ENCODE measurements at regions not wholly inside any gene's neighbourhood (a gene's known extent, or its start where the extent isn't known, plus 50 kb on each side); places are given as distances from the start of the nearest gene placed in this dataset.
"Not testable (repeated sequence)": the region's sequence is repeated elsewhere in the genome, so short reads cannot be mapped to it uniquely, and the experiment has no call there.

DNA sequence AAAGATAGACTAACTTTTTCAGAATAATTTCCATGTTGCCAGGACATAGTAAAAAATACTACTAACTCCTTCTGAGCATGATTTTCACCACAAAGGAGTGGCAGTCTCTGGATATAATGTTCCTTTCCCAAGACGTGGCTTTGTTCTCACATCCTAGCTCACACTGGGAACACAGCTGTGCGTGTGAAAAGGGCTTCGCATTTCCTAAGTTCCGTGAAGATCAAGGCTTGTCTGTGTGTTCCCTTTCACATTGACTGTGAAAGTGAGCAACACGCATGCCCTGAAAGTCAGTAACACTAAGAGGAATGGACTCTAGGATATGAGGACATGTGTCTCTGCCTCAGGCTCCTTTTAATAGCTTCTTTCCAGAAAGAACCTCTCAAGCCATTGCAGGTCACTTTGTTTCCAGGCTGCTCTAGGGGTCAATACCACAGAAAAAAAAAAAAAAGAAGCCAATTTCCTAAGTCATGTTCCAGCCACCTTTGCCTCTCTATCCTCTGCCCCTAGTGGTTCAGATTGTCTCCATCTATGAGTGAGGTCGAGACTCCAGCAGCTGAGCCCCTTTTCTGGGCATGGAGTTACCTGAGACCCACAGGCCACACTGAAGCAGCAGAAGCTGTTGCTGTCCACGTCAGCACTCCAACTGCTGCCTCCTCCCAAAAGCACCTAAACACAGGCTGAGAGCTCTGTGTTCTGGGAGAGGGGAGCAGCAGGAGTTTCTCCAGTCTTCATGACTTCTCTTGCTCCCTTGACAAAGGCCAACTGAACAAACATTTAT, 355.9 kb downstream of the RSL24D1 start:
- no peak for DNase-seq

DNA sequence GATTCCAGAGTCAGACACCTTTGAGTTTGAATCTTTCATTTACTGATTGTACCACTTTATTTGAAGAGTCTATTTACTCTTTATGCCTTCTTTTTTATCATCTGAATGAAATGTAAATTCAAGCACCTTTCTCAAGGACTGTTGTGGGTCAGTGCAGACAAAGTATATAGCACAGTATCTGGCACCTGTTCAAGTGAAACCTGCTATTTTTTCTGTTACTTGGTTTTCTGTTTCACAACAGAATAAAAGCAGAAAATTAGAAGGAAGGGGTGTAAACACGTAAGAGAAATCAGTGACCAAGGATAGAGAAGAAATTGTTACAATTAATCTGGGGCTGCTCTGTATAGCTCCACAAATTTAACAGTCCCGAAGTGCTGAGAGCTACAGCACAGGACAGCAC, 357.4 kb downstream of the RSL24D1 start:
- DNase-seq, result no peak

DNA sequence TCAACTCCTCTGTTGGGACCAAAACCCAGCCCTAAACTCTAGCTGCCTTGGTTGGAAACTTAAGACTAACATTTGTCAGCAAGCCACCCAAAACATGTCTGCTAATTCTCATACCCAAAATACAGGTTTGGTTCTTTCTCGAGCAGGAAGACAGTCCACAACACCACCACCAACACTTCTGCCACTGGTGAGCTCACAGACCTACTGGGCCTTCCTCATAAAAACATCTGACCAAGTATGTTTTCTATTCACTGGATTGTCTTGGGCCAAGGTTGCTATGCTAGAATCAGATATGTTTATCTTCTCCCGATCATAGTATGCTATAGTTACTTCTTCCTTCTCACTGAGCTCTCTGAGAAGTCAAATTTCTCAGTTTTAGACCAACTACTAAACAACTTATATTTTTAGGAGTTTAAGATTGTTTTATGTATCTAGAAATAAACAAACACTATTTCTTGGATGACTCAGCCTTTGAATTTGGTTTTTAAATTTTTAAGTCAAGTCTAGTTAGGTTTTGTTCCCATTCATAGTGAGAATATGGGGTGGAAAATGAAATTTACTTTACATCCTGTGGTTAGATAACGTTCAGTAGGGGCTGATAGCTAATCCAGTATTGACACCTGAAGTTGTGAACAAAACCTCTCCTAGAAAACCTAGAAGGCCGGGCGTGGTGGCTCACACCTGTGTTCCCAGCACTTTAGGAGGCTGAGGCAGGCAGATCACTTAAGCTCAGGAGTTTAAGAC, 360.5 kb downstream of the RSL24D1 start:
- no peak for DNase-seq

DNA sequence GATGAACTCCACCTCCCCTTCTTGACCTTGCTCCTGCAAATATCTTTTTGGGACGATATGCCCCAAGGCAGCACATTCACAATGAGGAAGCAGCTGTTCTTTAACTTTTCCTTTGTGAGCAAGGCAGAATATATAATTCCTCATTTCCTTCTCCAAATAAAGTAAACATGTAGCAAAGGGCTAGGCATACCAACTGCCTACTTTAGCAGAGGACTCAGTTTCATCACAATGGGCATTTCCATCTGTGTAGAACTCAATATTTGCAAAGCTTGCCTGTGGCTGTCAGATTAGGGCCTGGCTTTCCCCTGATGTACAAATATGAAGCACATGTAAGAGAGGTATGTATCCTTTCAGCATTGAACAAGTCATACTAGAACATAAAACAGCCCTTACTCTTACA, 366.9 kb downstream of the RSL24D1 start:
- DNase-seq, result no peak

DNA sequence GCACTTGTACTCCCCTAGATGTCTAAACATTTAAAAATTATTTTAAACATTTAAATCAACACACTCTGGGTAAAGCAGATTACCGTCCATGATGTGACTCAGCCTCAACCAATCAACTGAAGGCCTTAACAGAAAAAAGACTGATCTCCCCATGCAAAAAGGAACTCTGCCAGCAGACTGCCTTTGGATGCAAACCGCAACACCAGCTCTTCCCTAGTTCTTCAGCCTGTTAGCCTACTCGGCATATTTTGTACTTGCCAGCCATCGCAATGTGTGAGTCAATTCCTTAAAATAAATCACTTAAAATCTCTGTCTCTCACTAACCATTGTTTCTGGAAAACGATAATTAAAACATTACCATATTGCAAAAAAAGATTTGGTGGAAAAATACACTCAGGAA, 375.9 kb downstream of the RSL24D1 start:
- DNase-seq, result no peak

DNA sequence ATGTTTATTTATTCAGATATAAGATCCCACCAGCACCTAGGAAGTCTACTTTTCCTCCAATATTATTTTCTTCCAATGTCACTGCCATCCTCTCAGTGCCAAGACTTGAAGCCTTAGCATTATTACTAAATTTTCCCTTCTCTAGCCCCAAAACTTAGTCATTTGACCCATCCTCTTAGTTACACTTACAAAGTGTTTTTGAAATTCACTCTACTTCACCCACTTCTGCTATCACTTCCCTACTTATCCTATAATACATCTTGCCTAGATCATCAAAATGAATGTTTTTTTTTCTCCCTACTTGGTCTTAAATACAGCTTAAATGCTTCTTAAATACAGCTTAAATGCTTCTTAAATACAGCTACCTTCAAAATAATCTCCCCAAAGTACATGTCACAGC, 376.6 kb downstream of the RSL24D1 start:
- DNase-seq, result no peak

DNA sequence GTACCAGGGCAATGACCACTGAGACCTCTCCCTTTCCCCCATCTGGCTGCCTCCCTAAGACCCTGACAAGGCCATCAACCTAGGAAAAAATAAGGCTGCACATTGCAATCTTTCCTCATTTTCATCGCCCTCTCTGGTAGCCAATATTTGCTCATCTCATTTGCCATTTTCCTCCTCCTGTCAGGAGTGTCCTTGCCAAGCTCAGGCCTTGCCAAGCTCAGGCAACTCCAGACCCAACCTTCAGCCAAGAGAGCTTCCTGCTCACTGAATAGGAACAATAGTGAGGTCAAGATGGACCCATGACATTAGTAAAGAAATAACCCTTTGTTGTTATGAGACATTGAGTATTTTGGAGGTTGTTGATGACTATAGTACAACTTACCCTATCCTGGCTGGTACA, 380.3 kb downstream of the RSL24D1 start:
- DNase-seq, result no peak

DNA sequence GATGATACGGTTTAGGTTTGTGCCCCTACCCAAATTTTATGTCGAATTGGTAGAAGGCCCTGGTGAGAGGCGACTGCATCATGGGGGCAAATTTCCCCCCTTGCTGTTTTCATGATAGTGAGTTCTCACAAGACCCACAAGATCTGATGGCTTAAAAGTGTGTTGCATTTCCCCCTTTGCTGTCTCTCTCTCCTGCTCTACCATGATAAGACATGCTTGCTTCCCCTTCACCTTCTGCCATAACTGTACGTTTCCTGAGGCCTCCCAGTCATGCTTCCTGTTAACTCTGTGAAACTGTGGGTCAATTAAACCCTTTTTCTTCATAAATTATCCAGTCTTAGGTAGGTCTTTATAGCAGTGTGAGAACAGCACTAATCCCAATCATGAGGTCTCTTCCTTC, 381.2 kb downstream of the RSL24D1 start:
- DNase-seq, result no peak

DNA sequence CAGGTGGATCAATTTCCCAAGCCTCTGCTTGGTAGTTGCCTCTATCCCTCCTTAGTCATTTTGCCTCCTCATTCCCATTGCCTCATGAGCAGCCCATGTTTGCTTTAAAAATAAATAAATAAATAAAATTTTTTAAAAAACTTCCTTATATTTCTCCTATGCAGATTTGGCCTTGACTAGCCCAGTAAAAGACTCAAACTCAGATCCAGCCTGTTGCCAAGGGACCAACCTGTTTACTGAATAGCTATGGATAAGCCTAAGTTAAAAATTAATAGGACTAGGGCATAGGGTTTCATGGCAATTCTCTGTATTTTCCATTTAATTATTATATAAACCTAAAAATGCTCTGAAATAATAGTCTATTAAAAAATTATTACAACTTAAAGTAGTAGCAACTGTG, 384.4 kb downstream of the RSL24D1 start:
- DNase-seq, result no peak

DNA sequence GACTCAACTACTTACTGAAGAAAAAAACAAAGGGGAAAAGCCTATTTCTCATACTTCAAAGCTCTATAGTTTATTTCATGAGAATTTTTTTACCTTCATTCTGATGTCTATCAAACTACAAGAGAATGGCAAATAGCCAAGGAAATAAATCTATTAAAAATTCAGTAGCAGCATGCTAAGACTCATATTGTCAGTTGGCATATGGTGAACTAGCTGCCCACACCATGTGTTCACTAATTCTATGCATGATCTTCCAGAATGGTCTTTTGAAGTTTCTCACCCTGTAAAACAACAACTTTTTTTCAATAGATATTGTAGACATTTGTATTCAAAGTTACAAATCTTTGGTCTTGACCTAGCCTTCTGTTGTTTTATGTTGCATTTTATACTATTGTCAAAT, 386.2 kb downstream of the RSL24D1 start:
- no peak for DNase-seq

DNA sequence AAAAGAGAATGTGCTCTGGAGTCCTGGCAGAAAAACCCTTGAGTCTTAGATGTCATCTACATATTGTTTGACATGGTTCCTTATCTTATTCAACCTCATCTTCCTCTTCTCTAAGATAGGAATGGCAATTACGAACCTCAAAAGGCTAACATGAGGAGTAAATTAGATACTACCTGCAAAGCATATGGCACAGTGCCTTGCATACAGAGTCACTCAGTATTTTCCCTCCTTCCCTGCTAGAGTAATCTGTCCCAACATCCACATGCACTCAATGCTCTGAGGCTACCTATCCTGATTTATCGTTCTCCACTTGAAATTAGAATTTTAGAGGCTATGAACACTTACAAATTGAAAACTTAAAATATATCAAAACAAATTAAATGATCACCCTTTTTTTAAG, 386.7 kb downstream of the RSL24D1 start:
- DNase-seq, result no peak

DNA sequence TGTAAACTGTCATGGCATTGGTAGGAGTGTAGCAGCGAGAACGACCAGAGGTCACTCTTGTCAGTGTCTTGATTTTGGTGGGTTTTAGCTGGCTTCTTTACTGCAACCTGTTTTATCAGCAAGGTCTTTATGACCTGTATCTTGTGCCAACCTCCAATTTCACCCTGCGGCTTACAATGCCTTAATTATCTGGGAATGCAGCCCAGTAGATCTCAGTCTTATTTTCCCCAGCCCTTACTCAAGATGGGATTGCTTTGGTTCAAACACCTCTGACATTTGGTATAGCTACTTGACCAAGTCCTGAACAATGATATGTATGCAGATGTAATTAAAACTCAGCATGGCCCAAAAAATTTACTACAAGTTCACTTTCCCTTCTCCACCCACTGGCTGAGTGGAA, 388.4 kb downstream of the RSL24D1 start:
- DNase-seq, result no peak

DNA sequence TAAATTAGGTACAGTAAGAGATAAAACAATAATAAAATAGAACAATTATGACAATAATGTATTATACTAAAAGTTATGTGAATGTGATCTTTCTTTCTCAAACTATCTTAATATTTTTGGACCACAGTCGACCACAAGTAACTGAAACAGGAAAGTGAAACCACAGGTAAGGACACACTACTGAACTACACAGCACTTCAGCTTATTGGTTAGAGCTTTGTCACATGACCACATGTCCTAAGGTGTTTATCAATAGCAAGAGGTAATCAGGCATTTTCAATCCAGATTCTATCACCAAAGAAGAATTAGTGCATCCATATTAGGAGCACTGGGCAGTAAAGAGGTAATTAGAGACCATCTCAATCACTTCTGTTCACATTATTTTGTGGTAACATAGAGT, 392.8 kb downstream of the RSL24D1 start:
- no peak for DNase-seq

DNA sequence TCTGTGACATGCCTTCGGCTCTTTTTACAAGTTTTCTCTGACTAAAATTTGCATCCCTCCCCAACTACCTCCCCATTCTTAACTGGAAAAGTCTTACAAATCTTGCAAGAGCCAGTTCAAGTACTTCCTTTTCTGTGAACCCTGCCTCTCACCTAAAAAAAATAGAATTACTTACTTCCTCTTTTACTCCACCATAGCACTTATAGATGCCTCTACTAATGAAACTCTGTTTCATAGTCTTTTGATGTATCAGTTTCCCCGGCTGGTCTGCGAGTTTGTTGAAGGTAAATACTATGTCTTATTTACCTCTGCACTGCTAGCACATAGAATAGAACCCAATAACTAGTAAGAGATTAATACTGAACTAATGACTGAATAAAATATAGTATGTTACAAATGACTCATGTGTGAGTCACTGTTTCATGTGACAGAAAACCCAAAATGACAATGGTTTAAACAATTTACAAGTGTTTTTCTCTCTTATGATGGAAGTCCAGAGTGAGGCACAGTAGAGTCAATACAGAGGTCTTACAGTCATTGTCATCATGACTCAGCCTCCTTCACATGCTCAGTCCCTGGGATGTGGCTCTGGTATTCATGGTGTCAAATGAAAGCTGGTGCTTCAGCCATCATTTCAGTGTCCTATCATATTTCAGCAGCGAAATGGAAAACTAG, 393.5 kb downstream of the RSL24D1 start:
- DNase-seq, result no peak

DNA sequence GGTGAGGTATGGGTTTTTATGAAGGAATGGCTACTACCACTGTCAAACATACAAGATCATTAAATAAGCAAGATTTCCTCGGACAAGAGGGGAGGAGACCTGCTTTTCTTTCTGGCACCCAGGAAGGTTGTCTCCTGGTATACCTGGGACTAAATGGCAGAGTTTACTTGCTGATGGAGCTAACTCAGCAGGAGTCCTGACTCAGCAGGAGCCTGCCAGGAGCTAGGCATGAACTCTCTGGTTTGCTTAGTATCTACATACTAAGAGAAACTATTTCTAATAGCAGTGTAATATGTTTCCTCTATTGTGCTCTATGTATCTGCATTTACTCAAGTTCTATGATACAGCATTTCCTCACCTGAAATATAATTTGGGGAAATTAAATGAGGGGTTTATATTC, 404.2 kb downstream of the RSL24D1 start:
- no peak for DNase-seq

DNA sequence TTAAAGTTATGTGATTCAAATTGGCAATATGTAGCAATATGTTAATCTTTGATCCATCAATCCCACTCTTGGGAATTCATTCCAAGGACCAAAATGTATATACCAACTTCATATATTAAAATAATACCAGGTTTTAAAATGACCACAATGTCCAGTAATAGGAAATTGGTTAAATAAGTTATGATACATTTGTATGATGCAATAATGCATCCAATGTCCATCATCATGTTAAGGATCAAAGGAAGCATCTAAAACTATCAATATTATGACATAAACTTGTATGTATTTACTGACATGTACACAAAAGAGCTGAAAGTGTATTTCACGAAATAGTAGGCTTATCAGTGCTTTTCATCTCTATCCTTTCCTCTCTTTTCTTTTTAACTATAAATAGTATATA, 406.0 kb downstream of the RSL24D1 start:
- DNase-seq, result no peak

DNA sequence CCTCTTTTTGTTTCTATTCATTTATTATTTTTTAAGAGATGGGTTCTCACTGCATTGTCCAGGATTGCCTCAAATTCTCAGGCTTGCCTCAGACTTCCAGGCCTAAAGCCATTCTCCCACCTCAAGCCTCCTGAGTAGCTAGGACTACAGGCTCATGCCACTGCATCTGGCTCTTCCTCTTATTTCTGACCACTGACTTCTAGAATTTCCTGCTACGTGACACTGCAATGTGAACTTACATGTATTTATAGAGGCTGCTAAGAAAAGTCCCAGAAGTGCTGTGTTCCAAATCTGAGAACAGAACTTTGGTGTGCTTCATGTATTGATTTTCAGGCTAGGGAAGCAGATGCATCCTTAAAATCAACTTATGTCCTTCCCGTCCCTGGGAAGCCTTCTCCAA, 407.4 kb downstream of the RSL24D1 start:
- DNase-seq, result no peak

DNA sequence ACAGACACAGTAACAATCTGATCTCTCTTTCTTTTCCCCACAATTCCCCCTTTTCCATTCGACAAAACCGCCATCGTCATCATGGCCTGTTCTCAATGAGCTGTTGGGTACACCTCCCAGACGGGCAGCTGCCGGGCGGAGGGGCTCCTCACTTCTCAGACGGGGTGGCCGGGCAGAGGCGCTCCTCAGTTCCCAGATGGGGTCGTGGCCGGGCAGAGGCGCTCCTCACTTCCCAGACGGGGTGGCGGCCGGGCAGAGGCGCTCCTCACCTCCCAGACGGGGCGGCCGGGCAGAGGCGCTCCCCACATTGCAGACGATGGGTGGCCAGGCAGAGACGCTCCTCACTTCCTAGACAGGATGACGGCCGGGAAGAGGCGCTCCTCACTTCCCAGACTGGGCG, 415.5 kb downstream of the RSL24D1 start:
- DNase-seq, result not testable (repeated sequence)

DNA sequence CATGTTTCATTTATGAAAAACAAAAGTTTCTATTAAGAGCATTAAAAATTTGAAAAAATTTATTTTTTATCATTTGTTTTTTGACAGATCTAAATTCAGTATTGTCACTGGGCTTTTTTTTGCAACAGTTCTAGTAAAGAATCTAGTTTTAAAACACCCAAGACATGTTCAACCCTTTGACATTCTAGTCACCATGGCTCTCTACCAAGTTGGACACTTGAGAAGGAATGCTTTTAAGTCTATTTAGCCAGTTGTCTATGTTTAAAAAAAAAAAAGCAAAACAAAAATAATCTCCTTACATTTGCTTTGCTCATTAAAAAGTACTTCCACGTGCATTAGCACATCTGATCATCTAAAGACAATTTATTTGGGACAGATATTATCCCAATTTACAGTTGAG, 417.5 kb downstream of the RSL24D1 start:
- no peak for DNase-seq

DNA sequence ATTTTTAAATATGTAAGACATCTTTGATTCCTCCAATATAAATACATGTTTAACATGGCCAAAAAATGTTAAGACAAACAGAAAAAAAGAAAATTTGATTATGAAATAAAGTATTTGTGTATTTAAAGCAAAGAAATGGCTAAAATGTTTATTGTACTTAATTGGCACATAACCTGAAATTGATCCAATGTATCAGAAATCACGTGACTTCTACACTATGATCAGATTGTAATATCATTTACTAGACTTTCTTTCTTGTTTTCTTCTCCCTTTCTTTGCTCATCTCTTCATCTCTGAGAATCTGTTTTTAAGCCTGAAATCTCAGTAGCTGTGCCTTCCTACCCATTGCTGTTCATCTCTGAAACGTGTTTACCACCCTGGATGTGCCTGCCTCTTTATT, 420.3 kb downstream of the RSL24D1 start:
- no peak for DNase-seq

DNA sequence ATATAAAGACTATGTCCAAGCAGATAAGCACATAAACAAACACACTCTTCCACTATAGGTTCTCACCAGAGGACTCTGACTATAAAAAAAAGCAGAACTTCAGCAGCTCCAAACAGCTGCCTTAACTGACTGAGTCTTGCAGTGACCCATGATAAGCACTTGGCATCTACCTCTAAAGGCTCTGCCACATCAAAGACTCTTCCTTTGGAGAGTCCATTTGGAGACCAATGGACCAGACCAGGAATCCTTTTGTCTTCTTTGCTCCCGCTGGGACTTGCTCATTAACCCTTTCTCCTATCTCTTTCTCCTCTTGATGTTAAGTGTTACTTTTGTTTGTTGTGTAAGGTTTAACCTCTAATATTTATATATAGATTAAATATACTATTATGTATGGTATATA, 424.1 kb downstream of the RSL24D1 start:
- DNase-seq, result no peak

DNA sequence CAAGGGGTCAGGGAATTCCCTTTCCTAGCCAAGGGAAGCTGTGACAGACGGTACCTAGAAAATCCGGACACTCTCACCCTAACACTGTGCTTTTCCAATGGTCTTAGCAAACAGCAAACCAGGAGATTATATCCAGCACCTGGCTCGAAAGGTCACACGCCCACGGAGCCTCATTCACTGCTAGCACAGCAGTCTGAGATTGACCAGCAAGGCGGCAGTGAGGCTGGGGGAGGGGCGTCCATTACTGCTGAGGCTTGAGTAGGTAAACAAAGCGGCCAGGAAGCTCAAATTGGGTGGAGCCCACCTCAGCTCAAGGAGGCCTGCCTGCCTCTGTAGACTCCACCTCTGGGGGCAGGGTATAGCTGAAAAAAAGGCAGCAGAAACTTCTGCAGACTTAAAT, 447.3 kb downstream of the RSL24D1 start:
- not testable (repeated sequence) for DNase-seq

DNA sequence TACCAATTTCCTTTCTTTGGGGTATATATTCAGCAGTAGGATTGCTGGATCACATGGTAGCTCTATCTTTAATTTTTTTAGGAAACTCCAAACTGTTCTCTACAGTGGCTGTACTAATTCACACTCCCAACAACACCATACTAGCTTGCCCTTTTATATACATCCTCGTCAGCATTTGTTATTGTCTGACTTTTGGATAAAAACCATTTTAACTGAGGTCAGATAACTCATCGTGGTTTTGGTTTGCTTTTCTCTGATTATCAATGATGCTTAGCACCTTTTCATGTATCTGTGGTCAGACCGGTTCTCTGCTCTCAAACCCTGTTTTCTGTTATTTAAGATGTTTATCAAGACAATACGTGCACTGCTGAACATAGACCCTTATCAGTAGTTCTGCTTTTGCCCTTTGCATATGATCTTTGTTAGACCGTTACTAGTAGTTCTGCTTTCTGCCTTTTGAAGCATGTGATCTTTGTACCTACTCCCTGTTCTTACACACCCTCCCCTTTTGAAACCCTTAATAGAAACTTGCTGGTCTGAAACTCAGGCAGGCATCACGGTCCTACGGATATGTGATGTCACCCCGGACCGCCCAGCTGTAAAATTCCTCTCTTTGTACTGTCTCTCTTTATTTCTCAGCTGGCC, 474.3 kb downstream of the RSL24D1 start:
- DNase-seq, result no peak

DNA sequence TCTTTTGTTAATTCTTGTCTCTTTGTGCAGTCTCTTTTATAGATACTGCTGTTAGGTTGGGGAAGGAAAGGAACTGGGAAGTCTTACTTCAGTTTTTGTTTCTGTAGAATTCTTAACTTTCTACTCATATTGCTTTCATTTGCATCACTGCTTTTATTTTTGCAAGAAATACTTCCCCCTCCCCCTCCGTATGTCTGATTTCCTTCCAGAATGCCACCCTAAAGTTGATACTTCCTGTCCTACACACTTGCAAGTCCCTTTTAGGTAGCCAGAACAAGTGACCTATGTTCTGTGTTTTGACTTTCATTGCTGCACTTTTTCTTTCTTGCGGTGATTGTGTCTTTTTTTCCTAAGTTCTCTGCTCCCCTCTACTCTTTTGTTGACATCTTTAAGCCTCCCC, 477.4 kb downstream of the RSL24D1 start:
- no peak for DNase-seq

Data from NCI-H526 (cell line).